Vagina (tissue), 2 donors: ENCODE measurements at regions not wholly inside any gene's neighbourhood (a gene's known extent, or its start where the extent isn't known, plus 50 kb on each side); places are given as distances from the start of the nearest gene placed in this dataset.
"Not testable (repeated sequence)": the region's sequence is repeated elsewhere in the genome, so short reads cannot be mapped to it uniquely, and the experiment has no call there.

Experiments
- DNase-seq, 2 donors: peaks; one replicate each; pipeline ENCODE4 v3.0.0-alpha.2; 2017; ENCODE audit errors: extremely low spot score in 2 of 2
- H3K27ac ChIP-seq: fragments of 200-600 bp; sonication (generic); one replicate; pipeline ENCODE4 v1.5.1; 2019
- H3K27me3 ChIP-seq: fragments of 200-600 bp; sonication (generic); one replicate; pipeline ENCODE4 v1.5.1; 2019
- H3K36me3 ChIP-seq, 2 donors: fragments of 200-600 bp; sonication (generic); one replicate each; pipeline ENCODE4 v1.5.1; 2017 to 2019
- H3K4me1 ChIP-seq: fragments of 200-600 bp; sonication (generic); one replicate; pipeline ENCODE4 v1.5.1; 2019
- H3K4me3 ChIP-seq, 2 donors: fragments of 200-600 bp; sonication (generic); 1 replicate in 1 of 2; 2 replicates in 1 of 2; pipeline ENCODE4 v1.5.1; 2016 to 2019
- H3K9me3 ChIP-seq: fragments of 200-600 bp; sonication (generic); one replicate; pipeline ENCODE4 v1.5.1; 2019
- POLR2A ChIP-seq, 2 donors: fragments of 450-650 bp; IDR thresholded peaks; one replicate each; pipeline ENCODE4 v1.6.1; 2017; ENCODE audit warnings: antibody characterized with exemption in 2 of 2, mild to moderate bottlenecking in 2 of 2, moderate library complexity in 2 of 2
- POLR2AphosphoS5 ChIP-seq, 2 donors: sonication (generic); formaldehyde crosslinking; IDR thresholded peaks; one replicate each; pipeline ENCODE4 v1.9.0; 2017; ENCODE audit warnings: antibody characterized with exemption in 2 of 2, mild to moderate bottlenecking in 2 of 2, low read depth in 1 of 2; ENCODE audit not compliant: insufficient read depth in 1 of 2
- intact Hi-C: fragments of 100-400 bp; cut with DNase I; formaldehyde crosslinking; loops from one replicate; pipeline ENCODE4 v1.15.1; 2023
- TF ChIP-seq, protein P1 (sequence below), 3 experiments: fragments of 450-650 bp in 2 of 3; fragments of 200-600 bp in 1 of 3; sonication (generic) in 1 of 3; IDR thresholded peaks; one replicate each; pipeline ENCODE4 v1.5.1; 2017 to 2019; ENCODE audit warnings: antibody characterized with exemption in 3 of 3, mild to moderate bottlenecking in 2 of 3, moderate library complexity in 2 of 3

DNA sequence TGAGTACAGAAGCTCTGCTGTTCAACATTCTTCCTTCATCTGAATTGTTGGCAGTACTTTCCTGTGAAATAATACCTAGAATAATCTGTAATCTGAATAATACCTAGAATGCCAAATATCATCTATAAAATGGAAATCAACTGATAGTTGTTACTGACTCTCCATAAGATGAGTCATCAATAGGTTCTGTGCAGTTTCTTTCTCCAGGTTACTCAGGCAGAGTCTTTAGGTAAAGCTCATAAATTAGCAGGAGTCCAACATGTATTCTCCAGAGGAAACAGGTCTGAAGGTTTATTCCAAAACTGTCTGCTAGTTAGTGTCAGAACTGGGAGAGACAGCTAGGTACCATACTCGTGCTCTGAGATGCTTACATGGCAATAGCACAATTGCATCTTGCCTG, 282.0 kb upstream of the MAP2 start:
- Histone ChIP-seq H3K27ac (no peak overlapping the region), H3K27me3 (no peaks in the 10 kb centered on the region), H3K4me3 (no peak overlapping the region), H3K4me1 (no peaks in the 10 kb centered on the region), H3K9me3 (no peaks in the 10 kb centered on the region), H3K36me3 (no peaks in the 10 kb centered on the region)
- DNase-seq, result no peak
- intact Hi-C loops, result no loop called here
- no peak for TF ChIP-seq POLR2A (IDR thresholded peaks at IDR 0.05)
- TF ChIP-seq POLR2AphosphoS5 (IDR thresholded peaks at IDR 0.05; ENCODE audit: insufficient read depth in 1 of 2, low read depth in 1 of 2), result no peak
- TF ChIP-seq, protein P1, sequence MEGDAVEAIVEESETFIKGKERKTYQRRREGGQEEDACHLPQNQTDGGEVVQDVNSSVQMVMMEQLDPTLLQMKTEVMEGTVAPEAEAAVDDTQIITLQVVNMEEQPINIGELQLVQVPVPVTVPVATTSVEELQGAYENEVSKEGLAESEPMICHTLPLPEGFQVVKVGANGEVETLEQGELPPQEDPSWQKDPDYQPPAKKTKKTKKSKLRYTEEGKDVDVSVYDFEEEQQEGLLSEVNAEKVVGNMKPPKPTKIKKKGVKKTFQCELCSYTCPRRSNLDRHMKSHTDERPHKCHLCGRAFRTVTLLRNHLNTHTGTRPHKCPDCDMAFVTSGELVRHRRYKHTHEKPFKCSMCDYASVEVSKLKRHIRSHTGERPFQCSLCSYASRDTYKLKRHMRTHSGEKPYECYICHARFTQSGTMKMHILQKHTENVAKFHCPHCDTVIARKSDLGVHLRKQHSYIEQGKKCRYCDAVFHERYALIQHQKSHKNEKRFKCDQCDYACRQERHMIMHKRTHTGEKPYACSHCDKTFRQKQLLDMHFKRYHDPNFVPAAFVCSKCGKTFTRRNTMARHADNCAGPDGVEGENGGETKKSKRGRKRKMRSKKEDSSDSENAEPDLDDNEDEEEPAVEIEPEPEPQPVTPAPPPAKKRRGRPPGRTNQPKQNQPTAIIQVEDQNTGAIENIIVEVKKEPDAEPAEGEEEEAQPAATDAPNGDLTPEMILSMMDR (IDR thresholded peaks at IDR 0.05), result no peak

DNA sequence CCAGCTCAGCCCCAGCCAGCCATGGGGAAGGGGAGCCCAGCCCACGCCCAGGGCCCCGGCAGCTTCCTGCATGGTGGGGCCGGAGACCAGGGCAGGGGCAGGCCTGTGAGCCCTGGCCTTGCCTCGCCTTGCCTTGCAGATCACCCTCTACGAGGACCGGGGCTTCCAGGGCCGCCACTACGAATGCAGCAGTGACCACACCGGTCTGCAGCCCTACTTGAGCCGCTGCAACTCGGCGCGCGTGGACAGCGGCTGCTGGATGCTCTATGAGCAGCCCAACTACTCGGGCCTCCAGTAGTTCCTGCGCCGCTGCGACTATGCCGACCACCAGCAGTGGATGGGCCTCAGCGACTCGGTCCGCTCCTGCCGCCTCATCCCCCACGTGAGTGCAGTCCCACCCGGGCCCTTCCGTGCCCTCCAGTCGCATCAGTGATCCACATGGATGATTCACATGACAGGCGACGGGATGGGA, 278.6 kb upstream of the MAP2 start:
- DNase-seq, H3K4me1 ChIP-seq, H3K9me3 ChIP-seq, H3K36me3 ChIP-seq, H3K27ac ChIP-seq, H3K27me3 ChIP-seq, intact Hi-C loops, H3K4me3 ChIP-seq: not testable (repeated sequence)

DNA sequence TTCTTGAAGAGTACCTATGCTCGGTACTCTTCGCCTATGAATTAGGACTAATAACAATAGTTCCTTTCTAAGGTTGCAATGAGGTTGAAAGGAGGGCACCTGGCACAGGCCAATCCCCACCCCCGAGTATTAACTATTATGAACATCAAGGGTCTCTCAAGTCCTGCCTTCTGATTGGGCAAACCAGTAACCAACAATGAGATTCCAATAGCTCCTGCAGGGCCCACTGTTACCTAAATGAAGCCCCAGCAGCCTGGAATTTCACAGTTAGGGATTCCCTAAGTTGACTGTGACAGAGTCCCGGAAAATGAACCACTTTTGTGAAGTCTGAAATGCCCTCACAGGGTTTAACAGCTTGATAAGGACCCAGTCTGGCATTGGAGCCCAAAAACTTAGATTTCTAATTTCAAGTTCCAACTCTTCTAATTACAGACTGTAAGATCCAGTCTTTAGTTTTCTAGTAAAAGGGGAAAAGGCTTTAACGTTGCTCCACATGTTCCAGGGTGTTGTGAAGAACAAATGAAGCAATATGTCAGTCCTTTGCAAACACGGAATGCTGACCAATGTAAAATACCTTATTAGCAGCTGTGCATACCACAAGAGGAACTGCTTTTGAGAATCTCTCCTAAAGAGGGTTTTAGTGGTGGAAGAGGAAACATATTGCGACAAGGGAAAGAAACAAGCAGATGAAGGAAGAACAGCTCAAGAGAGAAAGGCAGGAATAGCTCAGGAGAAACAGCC, 277.7 kb upstream of the MAP2 start:
- intact Hi-C loops, result no loop called here
- no peaks in the 10 kb centered on the region for H3K36me3 ChIP-seq
- no peak overlapping the region for H3K27ac ChIP-seq
- H3K4me3 ChIP-seq, result no peak overlapping the region
- no peak for DNase-seq
- H3K9me3 ChIP-seq, result no peaks in the 10 kb centered on the region
- no peaks in the 10 kb centered on the region for H3K4me1 ChIP-seq
- H3K27me3 ChIP-seq, result no peaks in the 10 kb centered on the region
- TF ChIP-seq POLR2AphosphoS5 (IDR thresholded peaks at IDR 0.05; ENCODE audit: insufficient read depth in 1 of 2, low read depth in 1 of 2), result no peak
- TF ChIP-seq, protein P1 (IDR thresholded peaks at IDR 0.05), result no peak
- TF ChIP-seq POLR2A (IDR thresholded peaks at IDR 0.05), result no peak

DNA sequence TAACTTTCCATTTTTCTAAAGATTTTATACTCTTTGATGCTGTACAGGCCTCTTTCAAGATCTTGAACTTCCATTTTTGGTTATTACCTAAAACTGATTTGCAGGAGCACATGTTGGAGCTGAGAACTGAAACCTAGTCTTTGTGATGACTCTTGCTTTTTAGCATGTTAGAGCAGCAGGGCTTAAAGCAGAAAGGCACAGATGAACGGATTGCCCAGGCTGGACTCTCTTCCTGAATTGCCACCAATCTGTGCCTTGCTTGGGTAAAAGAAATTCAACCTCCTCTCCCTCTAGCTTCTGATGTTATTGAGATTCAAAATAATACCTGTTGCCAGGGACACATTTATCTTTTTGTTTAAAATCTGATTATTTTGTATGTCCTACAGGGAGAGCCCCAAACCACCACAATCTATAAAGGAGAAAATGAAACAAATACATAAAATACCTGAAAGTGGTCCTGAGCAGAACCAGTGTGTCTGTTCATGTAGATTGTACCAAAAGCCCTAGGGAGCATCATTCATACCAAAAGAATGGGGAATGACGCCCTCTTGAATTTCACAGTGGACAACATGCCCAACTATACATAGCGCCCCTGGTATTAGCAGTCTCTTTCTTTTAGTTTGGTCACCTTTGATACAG, 277.0 kb upstream of the MAP2 start:
- H3K9me3 ChIP-seq, result no peaks in the 10 kb centered on the region
- H3K36me3 ChIP-seq, result no peaks in the 10 kb centered on the region
- no peaks in the 10 kb centered on the region for H3K27me3 ChIP-seq
- H3K4me1 ChIP-seq, result no peaks in the 10 kb centered on the region
- DNase-seq, result no peak
- no peak overlapping the region for H3K27ac ChIP-seq
- no peak for TF ChIP-seq POLR2AphosphoS5 (IDR thresholded peaks at IDR 0.05; ENCODE audit: insufficient read depth in 1 of 2, low read depth in 1 of 2)
- TF ChIP-seq, protein P1 (IDR thresholded peaks at IDR 0.05), result no peak
- no peak overlapping the region for H3K4me3 ChIP-seq
- intact Hi-C loops, result no loop called here

DNA sequence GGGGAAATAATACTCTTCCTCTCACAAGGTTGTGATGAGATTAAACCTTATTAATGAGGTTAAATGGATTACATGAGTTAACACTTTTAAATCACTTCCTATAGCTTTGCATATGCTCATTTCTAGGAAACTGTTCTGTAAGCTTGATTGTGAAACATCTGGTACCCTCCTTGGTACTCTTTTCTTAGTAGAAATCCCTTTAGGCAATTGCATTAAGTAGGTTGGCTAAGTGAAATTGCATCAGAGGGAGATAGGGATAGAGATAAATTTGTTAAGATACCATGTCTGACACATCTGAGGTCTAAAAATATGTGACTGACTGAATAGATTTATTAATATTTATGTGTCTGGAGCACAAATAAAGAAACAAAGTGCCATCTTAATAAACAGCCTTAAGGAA, 275.9 kb upstream of the MAP2 start:
- intact Hi-C loops, result no loop called here
- no peak for DNase-seq
- no peaks in the 10 kb centered on the region for H3K4me1 ChIP-seq
- H3K9me3 ChIP-seq, result no peaks in the 10 kb centered on the region
- no peak overlapping the region for H3K27ac ChIP-seq
- H3K36me3 ChIP-seq, result no peaks in the 10 kb centered on the region
- no peaks in the 10 kb centered on the region for H3K27me3 ChIP-seq
- TF ChIP-seq, protein P1 (IDR thresholded peaks at IDR 0.05), result no peak
- TF ChIP-seq POLR2AphosphoS5 (IDR thresholded peaks at IDR 0.05; ENCODE audit: insufficient read depth in 1 of 2, low read depth in 1 of 2) (no peak), POLR2A (IDR thresholded peaks at IDR 0.05) (no peak)
- H3K4me3 ChIP-seq, result no peak overlapping the region
